Breast epithelium (tissue), 4 donors: ENCODE measurements at regions not wholly inside any gene's neighbourhood (a gene's known extent, or its start where the extent isn't known, plus 50 kb on each side); places are given as distances from the start of the nearest gene placed in this dataset.

Experiments used
- DNase-seq, 2 donors: peaks; one replicate each; pipeline ENCODE4 v3.0.0-alpha.2; 2019; ENCODE audit warnings: low spot score in 2 of 2
- H3K27ac ChIP-seq, 2 donors: fragments of 200-600 bp; sonication (generic) in 1 of 2; one replicate each; pipeline ENCODE4 v1.5.1; 2016 to 2019; ENCODE audit warnings: mild to moderate bottlenecking in 1 of 2
- H3K27me3 ChIP-seq, 2 donors: fragments of 200-600 bp; sonication (generic) in 1 of 2; one replicate each; pipeline versions ENCODE4 v1.5.1 to v1.6.0; 2017 to 2019; ENCODE audit warnings: control low read depth in 1 of 2, mild to moderate bottlenecking in 1 of 2
- H3K36me3 ChIP-seq: fragments of 200-600 bp; one replicate; pipeline ENCODE4 v1.5.1; 2019
- H3K4me1 ChIP-seq, 2 donors: fragments of 200-600 bp; sonication (generic); one replicate each; pipeline ENCODE4 v1.5.1; 2016 to 2019; ENCODE audit warnings: control low read depth in 1 of 2
- H3K4me3 ChIP-seq, 3 donors: fragments of 200-600 bp; sonication (generic); 1 replicate in 2 of 3; 2 replicates in 1 of 3; pipeline ENCODE4 v1.5.1; 2016 to 2019; ENCODE audit warnings: mild to moderate bottlenecking in 3 of 3, moderate library complexity in 2 of 3
- H3K9me3 ChIP-seq, 2 donors: fragments of 200-600 bp; sonication (generic) in 1 of 2; one replicate each; pipeline ENCODE4 v1.5.1; 2016 to 2019; ENCODE audit warnings: control low read depth in 1 of 2
- POLR2A ChIP-seq: fragments of 450-650 bp; IDR thresholded peaks from one replicate; pipeline ENCODE4 v1.6.1; 2016; ENCODE audit warnings: antibody characterized with exemption, mild to moderate bottlenecking, moderate library complexity
- POLR2AphosphoS5 ChIP-seq, 3 donors: sonication (generic); formaldehyde crosslinking; IDR thresholded peaks; one replicate each; pipeline ENCODE4 v1.6.1; 2017; ENCODE audit warnings: antibody characterized with exemption in 3 of 3
- intact Hi-C: fragments of 100-400 bp; cut with DNase I; formaldehyde crosslinking; loops from one replicate; pipeline ENCODE4 v1.15.1; 2023; ENCODE audit warnings: low total_unique reads
- TF ChIP-seq, protein P1 (sequence below), 3 donors: fragments of 450-650 bp; IDR thresholded peaks; one replicate each; pipeline ENCODE4 v1.5.1; 2016 to 2017; ENCODE audit warnings: antibody characterized with exemption in 3 of 3, mild to moderate bottlenecking in 3 of 3, moderate library complexity in 3 of 3

DNA sequence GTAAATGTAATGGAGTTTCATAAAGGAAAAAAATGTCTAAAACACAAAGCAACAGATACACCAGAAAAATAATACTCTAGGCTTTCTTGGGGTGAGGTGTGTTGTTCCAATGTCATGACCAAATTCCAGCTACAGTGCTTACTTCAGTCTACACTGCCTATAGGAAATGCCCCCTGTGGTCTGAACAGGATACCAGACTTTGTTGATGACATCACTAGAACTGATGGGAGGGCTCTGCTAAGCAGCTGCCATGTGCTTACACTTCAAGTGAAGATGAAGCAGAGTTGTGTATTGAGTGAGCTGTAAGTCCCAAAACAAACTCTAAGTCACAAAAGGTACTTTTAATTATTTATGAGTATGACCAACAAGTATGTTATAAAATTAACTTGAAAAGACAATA, 456.1 kb upstream of the IL12A start:
- intact Hi-C loops, result no loop called here
- H3K27me3 ChIP-seq, result no peaks in the 10 kb centered on the region
- DNase-seq, result no peak
- no peaks in the 10 kb centered on the region for H3K9me3 ChIP-seq
- no peak overlapping the region for H3K27ac ChIP-seq
- no peak for TF ChIP-seq POLR2A
- no peak for TF ChIP-seq POLR2AphosphoS5 (IDR thresholded peaks at IDR 0.05)
- TF ChIP-seq, protein P1, sequence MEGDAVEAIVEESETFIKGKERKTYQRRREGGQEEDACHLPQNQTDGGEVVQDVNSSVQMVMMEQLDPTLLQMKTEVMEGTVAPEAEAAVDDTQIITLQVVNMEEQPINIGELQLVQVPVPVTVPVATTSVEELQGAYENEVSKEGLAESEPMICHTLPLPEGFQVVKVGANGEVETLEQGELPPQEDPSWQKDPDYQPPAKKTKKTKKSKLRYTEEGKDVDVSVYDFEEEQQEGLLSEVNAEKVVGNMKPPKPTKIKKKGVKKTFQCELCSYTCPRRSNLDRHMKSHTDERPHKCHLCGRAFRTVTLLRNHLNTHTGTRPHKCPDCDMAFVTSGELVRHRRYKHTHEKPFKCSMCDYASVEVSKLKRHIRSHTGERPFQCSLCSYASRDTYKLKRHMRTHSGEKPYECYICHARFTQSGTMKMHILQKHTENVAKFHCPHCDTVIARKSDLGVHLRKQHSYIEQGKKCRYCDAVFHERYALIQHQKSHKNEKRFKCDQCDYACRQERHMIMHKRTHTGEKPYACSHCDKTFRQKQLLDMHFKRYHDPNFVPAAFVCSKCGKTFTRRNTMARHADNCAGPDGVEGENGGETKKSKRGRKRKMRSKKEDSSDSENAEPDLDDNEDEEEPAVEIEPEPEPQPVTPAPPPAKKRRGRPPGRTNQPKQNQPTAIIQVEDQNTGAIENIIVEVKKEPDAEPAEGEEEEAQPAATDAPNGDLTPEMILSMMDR (IDR thresholded peaks at IDR 0.05), result no peak
- H3K36me3 ChIP-seq, result no peaks in the 10 kb centered on the region
- H3K4me1 ChIP-seq, result no peaks in the 10 kb centered on the region
- H3K4me3 ChIP-seq, result no peak overlapping the region

DNA sequence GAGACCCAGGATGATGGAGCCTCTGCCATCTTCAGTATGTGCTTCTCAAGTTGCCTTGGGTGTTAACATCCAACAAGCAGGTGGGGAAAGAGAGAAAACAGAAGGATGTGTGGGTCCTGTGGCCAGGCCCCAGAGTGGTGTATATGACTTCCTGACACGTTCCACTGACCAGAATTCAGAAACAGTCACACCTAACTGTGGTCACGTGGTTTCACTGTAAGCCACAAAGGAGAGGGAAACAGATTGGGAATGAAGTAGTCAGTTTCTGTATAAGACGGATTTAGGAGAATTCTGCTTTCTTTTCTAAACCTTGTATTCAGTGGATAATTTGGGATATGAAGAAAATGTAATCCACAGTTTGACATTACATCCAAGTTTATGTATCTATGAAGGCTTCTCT, 454.1 kb upstream of the IL12A start:
- H3K4me3 ChIP-seq, result no peak overlapping the region
- no peak for DNase-seq
- no peaks in the 10 kb centered on the region for H3K27me3 ChIP-seq
- H3K36me3 ChIP-seq, result no peaks in the 10 kb centered on the region
- H3K27ac ChIP-seq, result no peak overlapping the region
- no peak for TF ChIP-seq POLR2A
- TF ChIP-seq, protein P1 (IDR thresholded peaks at IDR 0.05), result no peak
- TF ChIP-seq POLR2AphosphoS5 (IDR thresholded peaks at IDR 0.05), result no peak
- H3K9me3 ChIP-seq, result no peaks in the 10 kb centered on the region
- intact Hi-C loops, result loop anchor here (2.0 kb wide), 1 partner anchor 32 kb away; no protein-coding TSS in a partner anchor
- no peaks in the 10 kb centered on the region for H3K4me1 ChIP-seq

DNA sequence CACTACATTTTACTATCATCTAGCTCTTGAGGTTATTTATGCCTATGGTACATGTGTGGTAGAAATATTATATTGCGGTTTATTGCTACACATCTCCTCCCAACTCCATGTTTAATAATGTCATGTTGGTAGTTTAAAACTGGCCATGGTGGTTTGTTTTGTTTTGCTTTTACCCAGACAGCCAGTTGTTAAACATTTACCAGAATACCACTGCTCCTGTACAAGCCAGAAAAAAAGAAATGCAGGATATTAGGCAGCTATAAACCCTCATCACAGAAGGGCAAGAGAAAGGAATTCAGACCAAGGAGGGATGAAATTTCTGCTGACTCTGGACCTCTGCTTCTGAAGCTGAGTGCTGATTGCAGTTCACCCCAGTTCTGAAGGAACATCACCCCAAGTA, 451.8 kb upstream of the IL12A start:
- TF ChIP-seq POLR2A (no peak), POLR2AphosphoS5 (IDR thresholded peaks at IDR 0.05) (no peak)
- TF ChIP-seq, protein P1 (IDR thresholded peaks at IDR 0.05), result no peak

DNA sequence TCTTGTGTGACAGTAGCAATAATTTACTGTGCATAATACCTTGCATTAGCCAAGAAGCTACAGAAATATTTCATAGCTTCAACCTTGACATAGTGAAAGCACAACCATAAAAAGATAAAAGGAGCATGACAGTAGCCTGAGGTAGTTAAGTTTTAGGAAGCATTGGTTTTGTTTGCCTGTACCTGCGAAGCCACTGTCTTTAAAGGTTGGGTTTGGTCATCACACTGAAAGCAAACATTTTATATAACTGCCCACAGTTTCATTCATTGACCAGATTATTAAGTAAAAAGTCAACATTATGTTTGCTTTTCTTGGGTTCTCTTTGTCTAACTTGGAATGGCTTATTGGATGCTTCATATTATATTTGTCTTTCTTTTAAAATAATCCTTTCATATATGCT, 450.1 kb upstream of the IL12A start:
- H3K36me3 ChIP-seq, result no peaks in the 10 kb centered on the region
- no peaks in the 10 kb centered on the region for H3K4me1 ChIP-seq
- no peak for TF ChIP-seq POLR2AphosphoS5 (IDR thresholded peaks at IDR 0.05)
- TF ChIP-seq, protein P1 (IDR thresholded peaks at IDR 0.05), result no peak
- intact Hi-C loops, result no loop called here
- H3K27ac ChIP-seq, result no peak overlapping the region
- H3K27me3 ChIP-seq, result no peaks in the 10 kb centered on the region
- H3K4me3 ChIP-seq, result no peak overlapping the region
- H3K9me3 ChIP-seq, result no peaks in the 10 kb centered on the region
- DNase-seq, result no peak

More for the DNA sequence above, 451.8 kb upstream of the IL12A start:
- no peaks in the 10 kb centered on the region for H3K9me3 ChIP-seq
- no peaks in the 10 kb centered on the region for H3K4me1 ChIP-seq
- no peaks in the 10 kb centered on the region for H3K36me3 ChIP-seq
- no peak overlapping the region for H3K27ac ChIP-seq
- H3K4me3 ChIP-seq, result no peak overlapping the region
- intact Hi-C loops, result no loop called here
- no peak for DNase-seq
- H3K27me3 ChIP-seq, result no peaks in the 10 kb centered on the region

DNA sequence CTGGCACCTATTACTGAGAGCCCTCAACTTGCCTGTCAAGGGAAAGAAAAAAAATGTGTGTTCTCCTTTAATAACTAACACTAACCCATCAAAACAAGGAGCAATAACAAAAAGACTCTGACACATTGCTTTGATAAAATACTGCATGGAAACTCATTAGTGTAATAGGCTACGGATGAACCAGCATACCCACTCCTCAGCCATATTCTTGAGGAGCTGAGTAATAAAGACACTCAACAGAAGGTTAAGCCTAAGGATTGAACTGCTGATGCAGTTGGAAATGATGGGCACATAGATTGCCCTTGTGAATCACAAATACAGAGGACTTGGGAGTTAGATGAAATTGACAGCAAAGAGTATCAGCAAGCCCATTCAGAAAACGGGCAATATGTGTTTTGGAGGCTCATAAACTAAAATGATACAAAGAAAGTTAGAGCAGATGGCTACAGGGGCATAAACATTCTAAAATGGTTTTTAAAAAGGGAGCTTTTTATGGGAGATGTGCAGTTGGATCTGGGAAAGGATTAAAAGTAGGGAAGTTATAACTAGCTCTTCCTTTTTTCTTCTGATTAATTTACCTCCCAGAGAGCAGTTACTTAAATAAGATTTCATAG, 447.6 kb upstream of the IL12A start:
- no peaks in the 10 kb centered on the region for H3K4me1 ChIP-seq
- DNase-seq, result no peak
- TF ChIP-seq POLR2A, result no peak
- TF ChIP-seq POLR2AphosphoS5 (IDR thresholded peaks at IDR 0.05), result no peak
- TF ChIP-seq, protein P1 (IDR thresholded peaks at IDR 0.05), result no peak
- no peaks in the 10 kb centered on the region for H3K9me3 ChIP-seq
- H3K27me3 ChIP-seq, result no peaks in the 10 kb centered on the region
- H3K27ac ChIP-seq, result no peak overlapping the region
- H3K4me3 ChIP-seq, result no peak overlapping the region
- intact Hi-C loops, result no loop called here
- H3K36me3 ChIP-seq, result no peaks in the 10 kb centered on the region
